SK-N-SH treated with all-trans-retinoic acid at 6 μM for 48 hours (cell line): ENCODE measurements at regions not wholly inside any gene's neighbourhood (a gene's known extent, or its start where the extent isn't known, plus 50 kb on each side); places are given as distances from the start of the nearest gene placed in this dataset.

Experiments
- ATAC-seq: fragments of 200-7000 bp; cut with Tn5 transposase; 3 replicates; pipeline ENCODE4 v1.9.1; 2020; ENCODE audit warnings: mild to moderate bottlenecking, moderate library complexity
- ARNTL ChIP-seq: fragments of 450-650 bp; formaldehyde crosslinking; IDR thresholded peaks from 2 replicates; pipeline ENCODE4 v1.5.0; 2020; ENCODE audit warnings: low read depth, mild to moderate bottlenecking, moderate library complexity, borderline replicate concordance
- CSDC2 ChIP-seq: fragments of 250-450 bp; sonication (Bioruptor Pico); IDR thresholded peaks from 2 replicates; pipeline ENCODE4 v1.5.0; 2020; ENCODE audit warnings: mild to moderate bottlenecking, moderate library complexity
- ISL1 ChIP-seq: fragments of 250-450 bp; sonication (Bioruptor Pico); IDR thresholded peaks from 2 replicates; pipeline ENCODE4 v2.1.2; 2022; ENCODE audit warnings: mild to moderate bottlenecking, moderate library complexity
- PPARA ChIP-seq: fragments of 250-450 bp; sonication (Bioruptor Pico); IDR thresholded peaks from 2 replicates; pipeline ENCODE4 v1.5.0; 2020; ENCODE audit warnings: mild to moderate bottlenecking, borderline replicate concordance
- RARB ChIP-seq: fragments of 250-450 bp; sonication (Bioruptor Pico); IDR thresholded peaks from 2 replicates; pipeline ENCODE4 v1.8.0; 2021; ENCODE audit warnings: mild to moderate bottlenecking, moderate library complexity
- SNAI2 ChIP-seq: fragments of 250-450 bp; sonication (Bioruptor Pico); IDR thresholded peaks from 2 replicates; pipeline ENCODE4 v1.5.0; 2020; ENCODE audit warnings: mild to moderate bottlenecking, moderate library complexity
- TCF4 ChIP-seq: fragments of 250-450 bp; sonication (Bioruptor Pico); IDR thresholded peaks from 2 replicates; pipeline ENCODE4 v1.8.0; 2021; ENCODE audit warnings: mild to moderate bottlenecking, moderate library complexity, borderline replicate concordance
- ZC3H10 ChIP-seq: fragments of 250-450 bp; sonication (Bioruptor Pico); IDR thresholded peaks from 2 replicates; pipeline ENCODE4 v1.5.1; 2021; ENCODE audit warnings: mild to moderate bottlenecking, moderate library complexity
- ZFP3 ChIP-seq: fragments of 250-450 bp; sonication (Bioruptor Pico); IDR thresholded peaks from 2 replicates; pipeline ENCODE4 v1.5.0; 2020; ENCODE audit warnings: mild to moderate bottlenecking, moderate library complexity
- ZFP30 ChIP-seq: fragments of 450-650 bp; formaldehyde crosslinking; IDR thresholded peaks from 2 replicates; pipeline ENCODE4 v1.5.0; 2022; ENCODE audit warnings: mild to moderate bottlenecking, moderate library complexity
- ZNF565 ChIP-seq: fragments of 450-650 bp; formaldehyde crosslinking; conservative IDR thresholded peaks from 2 replicates; pipeline ENCODE4 v1.5.0; 2020; ENCODE audit warnings: low read depth, mild to moderate bottlenecking, moderate library complexity
- ZNF70 ChIP-seq: fragments of 450-650 bp; formaldehyde crosslinking; IDR thresholded peaks from 2 replicates; pipeline ENCODE4 v1.5.0; 2020; ENCODE audit warnings: mild to moderate bottlenecking, moderate library complexity
- ZNF8 ChIP-seq: fragments of 450-650 bp; formaldehyde crosslinking; IDR thresholded peaks from 2 replicates; pipeline ENCODE4 v1.5.0; 2020; ENCODE audit warnings: mild to moderate bottlenecking, moderate library complexity
- TF ChIP-seq, protein P1 (sequence below): fragments of 250-450 bp; sonication (Bioruptor Pico); IDR thresholded peaks from 2 replicates; pipeline ENCODE4 v1.8.0; 2020; ENCODE audit warnings: mild to moderate bottlenecking, moderate library complexity, borderline replicate concordance
- TF ChIP-seq, protein P2 (sequence below): fragments of 250-450 bp; sonication (Bioruptor Pico); IDR thresholded peaks from 2 replicates; pipeline ENCODE4 v1.5.1; 2021; ENCODE audit warnings: mild to moderate bottlenecking, moderate library complexity
- TF ChIP-seq, protein P3 (sequence below): fragments of 250-450 bp; sonication (Bioruptor Pico); IDR thresholded peaks from 2 replicates; pipeline ENCODE4 v1.5.0; 2020; ENCODE audit warnings: mild to moderate bottlenecking, moderate library complexity
- TF ChIP-seq, protein P4 (sequence below): fragments of 250-450 bp; sonication (Bioruptor Pico); IDR thresholded peaks from 2 replicates; pipeline ENCODE4 v1.8.0; 2021; ENCODE audit warnings: low read depth, mild to moderate bottlenecking, moderate library complexity, borderline replicate concordance

DNA sequence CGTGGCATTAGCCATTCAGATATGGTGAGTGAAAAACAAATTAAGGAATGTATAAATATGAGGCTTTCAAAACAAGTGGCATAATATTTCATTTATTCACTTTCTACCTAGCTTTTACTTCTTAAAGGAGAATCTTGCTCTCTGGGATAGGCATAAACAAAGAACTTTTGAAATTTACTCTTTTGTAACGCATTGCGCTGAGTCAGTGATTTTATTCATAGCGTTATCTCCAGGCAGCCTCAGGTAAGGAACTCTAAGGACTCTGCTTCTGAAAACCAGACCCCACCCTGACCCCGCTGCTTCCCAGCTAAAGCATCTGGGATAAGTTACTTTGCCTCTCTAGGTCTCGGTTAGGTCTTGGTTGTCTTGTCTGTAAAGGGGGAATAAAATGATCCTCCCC lies 234.7 kb downstream of the MYLK4 start (continued):
- TF ChIP-seq, protein P1, sequence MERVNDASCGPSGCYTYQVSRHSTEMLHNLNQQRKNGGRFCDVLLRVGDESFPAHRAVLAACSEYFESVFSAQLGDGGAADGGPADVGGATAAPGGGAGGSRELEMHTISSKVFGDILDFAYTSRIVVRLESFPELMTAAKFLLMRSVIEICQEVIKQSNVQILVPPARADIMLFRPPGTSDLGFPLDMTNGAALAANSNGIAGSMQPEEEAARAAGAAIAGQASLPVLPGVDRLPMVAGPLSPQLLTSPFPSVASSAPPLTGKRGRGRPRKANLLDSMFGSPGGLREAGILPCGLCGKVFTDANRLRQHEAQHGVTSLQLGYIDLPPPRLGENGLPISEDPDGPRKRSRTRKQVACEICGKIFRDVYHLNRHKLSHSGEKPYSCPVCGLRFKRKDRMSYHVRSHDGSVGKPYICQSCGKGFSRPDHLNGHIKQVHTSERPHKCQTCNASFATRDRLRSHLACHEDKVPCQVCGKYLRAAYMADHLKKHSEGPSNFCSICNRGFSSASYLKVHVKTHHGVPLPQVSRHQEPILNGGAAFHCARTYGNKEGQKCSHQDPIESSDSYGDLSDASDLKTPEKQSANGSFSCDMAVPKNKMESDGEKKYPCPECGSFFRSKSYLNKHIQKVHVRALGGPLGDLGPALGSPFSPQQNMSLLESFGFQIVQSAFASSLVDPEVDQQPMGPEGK (CRISPR knock-in tag) = no peak
- TF ChIP-seq ZNF8 (CRISPR knock-in tag) (no peak), RARB (CRISPR knock-in tag) (no peak), CSDC2 (no peak), ZNF70 (CRISPR knock-in tag) (no peak), TCF4 (CRISPR knock-in tag) (no peak)
- TF ChIP-seq, protein P2, sequence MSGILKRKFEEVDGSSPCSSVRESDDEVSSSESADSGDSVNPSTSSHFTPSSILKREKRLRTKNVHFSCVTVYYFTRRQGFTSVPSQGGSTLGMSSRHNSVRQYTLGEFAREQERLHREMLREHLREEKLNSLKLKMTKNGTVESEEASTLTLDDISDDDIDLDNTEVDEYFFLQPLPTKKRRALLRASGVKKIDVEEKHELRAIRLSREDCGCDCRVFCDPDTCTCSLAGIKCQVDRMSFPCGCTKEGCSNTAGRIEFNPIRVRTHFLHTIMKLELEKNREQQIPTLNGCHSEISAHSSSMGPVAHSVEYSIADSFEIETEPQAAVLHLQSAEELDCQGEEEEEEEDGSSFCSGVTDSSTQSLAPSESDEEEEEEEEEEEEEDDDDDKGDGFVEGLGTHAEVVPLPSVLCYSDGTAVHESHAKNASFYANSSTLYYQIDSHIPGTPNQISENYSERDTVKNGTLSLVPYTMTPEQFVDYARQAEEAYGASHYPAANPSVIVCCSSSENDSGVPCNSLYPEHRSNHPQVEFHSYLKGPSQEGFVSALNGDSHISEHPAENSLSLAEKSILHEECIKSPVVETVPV (CRISPR knock-in tag) = no peak

DNA sequence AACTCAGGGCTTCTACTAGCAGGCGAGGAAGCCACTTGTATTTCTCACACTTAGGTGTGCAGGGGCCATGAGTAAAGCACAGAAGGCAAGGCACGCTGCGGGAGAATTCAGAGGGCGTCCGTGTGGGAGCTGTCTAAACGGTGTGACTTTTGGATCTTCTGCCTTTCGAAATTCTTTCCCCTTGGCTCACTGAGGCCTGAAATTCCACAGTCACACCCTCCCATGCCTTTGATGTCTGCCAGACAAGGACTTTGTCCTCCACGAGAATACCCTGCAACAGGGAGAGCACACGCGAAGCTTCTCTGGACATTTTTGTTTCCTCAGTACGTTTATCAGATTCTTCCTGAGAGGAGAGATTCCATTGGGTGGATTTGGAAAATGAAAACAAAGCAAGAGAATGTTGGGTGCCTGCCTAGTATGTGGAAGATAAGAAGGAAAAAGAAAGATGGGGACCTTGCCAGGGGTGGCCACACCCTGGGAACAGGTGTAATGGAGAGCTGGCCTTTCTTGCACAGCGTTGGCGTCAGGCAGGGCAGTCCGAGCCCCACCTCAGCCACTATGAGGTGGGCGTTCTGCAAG lies 235.7 kb downstream of the MYLK4 start:
- TF ChIP-seq PPARA (CRISPR knock-in tag) (no peak), ZC3H10 (CRISPR knock-in tag) (no peak), ARNTL (CRISPR knock-in tag) (no peak)
- TF ChIP-seq, protein P3, sequence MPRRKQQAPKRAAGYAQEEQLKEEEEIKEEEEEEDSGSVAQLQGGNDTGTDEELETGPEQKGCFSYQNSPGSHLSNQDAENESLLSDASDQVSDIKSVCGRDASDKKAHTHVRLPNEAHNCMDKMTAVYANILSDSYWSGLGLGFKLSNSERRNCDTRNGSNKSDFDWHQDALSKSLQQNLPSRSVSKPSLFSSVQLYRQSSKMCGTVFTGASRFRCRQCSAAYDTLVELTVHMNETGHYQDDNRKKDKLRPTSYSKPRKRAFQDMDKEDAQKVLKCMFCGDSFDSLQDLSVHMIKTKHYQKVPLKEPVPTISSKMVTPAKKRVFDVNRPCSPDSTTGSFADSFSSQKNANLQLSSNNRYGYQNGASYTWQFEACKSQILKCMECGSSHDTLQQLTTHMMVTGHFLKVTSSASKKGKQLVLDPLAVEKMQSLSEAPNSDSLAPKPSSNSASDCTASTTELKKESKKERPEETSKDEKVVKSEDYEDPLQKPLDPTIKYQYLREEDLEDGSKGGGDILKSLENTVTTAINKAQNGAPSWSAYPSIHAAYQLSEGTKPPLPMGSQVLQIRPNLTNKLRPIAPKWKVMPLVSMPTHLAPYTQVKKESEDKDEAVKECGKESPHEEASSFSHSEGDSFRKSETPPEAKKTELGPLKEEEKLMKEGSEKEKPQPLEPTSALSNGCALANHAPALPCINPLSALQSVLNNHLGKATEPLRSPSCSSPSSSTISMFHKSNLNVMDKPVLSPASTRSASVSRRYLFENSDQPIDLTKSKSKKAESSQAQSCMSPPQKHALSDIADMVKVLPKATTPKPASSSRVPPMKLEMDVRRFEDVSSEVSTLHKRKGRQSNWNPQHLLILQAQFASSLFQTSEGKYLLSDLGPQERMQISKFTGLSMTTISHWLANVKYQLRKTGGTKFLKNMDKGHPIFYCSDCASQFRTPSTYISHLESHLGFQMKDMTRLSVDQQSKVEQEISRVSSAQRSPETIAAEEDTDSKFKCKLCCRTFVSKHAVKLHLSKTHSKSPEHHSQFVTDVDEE (CRISPR knock-in tag) = no peak
- no peak for ATAC-seq

DNA sequence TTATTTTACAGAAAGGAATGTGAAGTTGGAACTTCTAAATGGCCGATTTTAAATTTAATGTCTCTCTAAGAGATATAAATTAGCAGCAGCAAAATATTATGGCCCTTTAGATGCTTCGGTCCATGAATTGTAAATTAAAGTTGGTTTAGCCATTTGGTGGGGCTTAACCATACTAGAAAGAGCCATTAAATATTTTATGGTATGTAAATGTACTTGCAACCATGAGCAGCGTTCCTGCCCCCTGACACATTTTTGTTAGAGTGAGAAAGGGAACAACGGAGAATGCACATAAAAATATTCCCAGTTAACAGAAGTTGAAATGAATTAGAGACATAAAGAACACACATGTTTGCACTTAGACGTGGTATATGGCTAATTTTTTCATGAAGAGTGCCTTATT lies 237.9 kb downstream of the MYLK4 start:
- TF ChIP-seq ZNF70 (CRISPR knock-in tag) = no peak
- TF ChIP-seq PPARA (CRISPR knock-in tag) = no peak
- no peak for TF ChIP-seq ZNF565 (CRISPR knock-in tag)
- TF ChIP-seq ZC3H10 (CRISPR knock-in tag) = no peak
- no peak for ATAC-seq

DNA sequence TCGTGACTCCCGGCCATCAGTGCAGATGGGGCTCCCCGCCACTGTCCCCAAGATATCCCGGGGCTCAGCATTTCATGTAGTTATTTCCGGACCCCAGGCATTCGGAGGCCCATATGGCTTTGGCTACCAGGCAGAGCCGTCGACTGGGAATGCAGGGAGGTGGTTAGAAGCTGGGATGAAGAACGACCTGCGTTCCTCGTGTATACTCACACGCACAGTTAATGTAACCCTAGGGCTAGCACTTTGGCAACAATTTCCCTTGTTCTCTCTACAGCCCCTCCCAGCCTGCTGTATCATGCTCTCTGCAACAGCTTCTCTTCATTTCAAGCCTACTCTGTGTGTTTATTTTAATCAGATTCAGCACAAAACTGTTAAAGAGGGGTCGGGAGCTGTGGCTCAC lies 240.4 kb downstream of the MYLK4 start:
- no peak for ATAC-seq
- TF ChIP-seq ARNTL (CRISPR knock-in tag) = no peak
- TF ChIP-seq ZFP30 (CRISPR knock-in tag) = no peak
- TF ChIP-seq PPARA (CRISPR knock-in tag) = no peak
- TF ChIP-seq, protein P4, sequence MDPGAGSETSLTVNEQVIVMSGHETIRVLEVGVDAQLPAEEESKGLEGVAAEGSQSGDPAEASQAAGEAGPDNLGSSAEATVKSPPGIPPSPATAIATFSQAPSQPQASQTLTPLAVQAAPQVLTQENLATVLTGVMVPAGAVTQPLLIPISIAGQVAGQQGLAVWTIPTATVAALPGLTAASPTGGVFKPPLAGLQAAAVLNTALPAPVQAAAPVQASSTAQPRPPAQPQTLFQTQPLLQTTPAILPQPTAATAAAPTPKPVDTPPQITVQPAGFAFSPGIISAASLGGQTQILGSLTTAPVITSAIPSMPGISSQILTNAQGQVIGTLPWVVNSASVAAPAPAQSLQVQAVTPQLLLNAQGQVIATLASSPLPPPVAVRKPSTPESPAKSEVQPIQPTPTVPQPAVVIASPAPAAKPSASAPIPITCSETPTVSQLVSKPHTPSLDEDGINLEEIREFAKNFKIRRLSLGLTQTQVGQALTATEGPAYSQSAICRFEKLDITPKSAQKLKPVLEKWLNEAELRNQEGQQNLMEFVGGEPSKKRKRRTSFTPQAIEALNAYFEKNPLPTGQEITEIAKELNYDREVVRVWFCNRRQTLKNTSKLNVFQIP = no peak
- TF ChIP-seq CSDC2 = no peak
- TF ChIP-seq, protein P3 (CRISPR knock-in tag) = no peak
- TF ChIP-seq SNAI2 (CRISPR knock-in tag) = no peak
- no peak for TF ChIP-seq ZNF70 (CRISPR knock-in tag)
- TF ChIP-seq ZNF8 (CRISPR knock-in tag) = no peak
- no peak for TF ChIP-seq ISL1 (CRISPR knock-in tag)
- TF ChIP-seq ZFP3 (CRISPR knock-in tag) = no peak
